HEK293 (cell line): ENCODE measurements at regions not wholly inside any gene's neighbourhood (a gene's known extent, or its start where the extent isn't known, plus 50 kb on each side); places are given as distances from the start of the nearest gene placed in this dataset.

Experiments used
- CTCF ChIA-PET: fragments of 350-600 bp; formaldehyde crosslinking; extraction: SDS; loops from one replicate; lab custom pipeline; 2021; ENCODE audit warnings: antibody characterized with exemption; lab: Yijun Ruan, JAX
- POLR2A ChIA-PET: fragments of 300-600 bp; formaldehyde crosslinking; extraction: SDS; loops from one replicate; lab custom pipeline; 2020; ENCODE audit warnings: antibody characterized with exemption, inconsistent platforms; lab: Yijun Ruan, JAX
- H3K27ac ChIP-seq: fragments of 200-500 bp; sonication (Bioruptor generic); 2 replicates; pipeline ENCODE4 v1.5.1; 2014; ENCODE audit warnings: low read depth, low read length, control low read depth, inconsistent platforms; ENCODE audit errors: extremely low read depth
- H3K36me3 ChIP-seq, 2 experiments: fragments of 200-500 bp in 1 of 2; sonication (Bioruptor generic) in 1 of 2; 1 replicate in 1 of 2; 2 replicates in 1 of 2; pipeline ENCODE4 v1.5.1; 2014 to 2017; ENCODE audit warnings: inconsistent platforms in 2 of 2, low read length in 2 of 2; ENCODE audit not compliant: control insufficient read depth in 2 of 2, insufficient read depth in 1 of 2
- H3K4me1 ChIP-seq: fragments of 200-500 bp; sonication (Bioruptor generic); 2 replicates; pipeline ENCODE4 v1.5.1; 2014; ENCODE audit warnings: mild to moderate bottlenecking, low read length, inconsistent platforms; ENCODE audit not compliant: control insufficient read depth, insufficient read depth
- H3K4me3 ChIP-seq: 2 replicates; pipeline ENCODE4 v1.5.1; 2011; ENCODE audit warnings: low read depth, mild to moderate bottlenecking, control low read depth, low read length, moderate library complexity
- H3K9me3 ChIP-seq: fragments of 200-500 bp; sonication (Bioruptor generic); 2 replicates; pipeline ENCODE4 v1.5.1; 2014; ENCODE audit warnings: low read depth, low read length, inconsistent platforms; ENCODE audit not compliant: control insufficient read depth, insufficient read depth
- HOXA7 ChIP-seq: sonication (generic); formaldehyde crosslinking; IDR thresholded peaks from 2 replicates; pipeline ENCODE4 v1.8.1; 2022; ENCODE audit warnings: missing genetic modification reagents, borderline replicate concordance
- KLF7 ChIP-seq: fragments of 450-650 bp; formaldehyde crosslinking; IDR thresholded peaks from 2 replicates; pipeline ENCODE4 v1.5.1; 2016; ENCODE audit warnings: missing biosample characterization, missing genetic modification characterization, borderline replicate concordance
- OSR2 ChIP-seq: fragments of 450-650 bp; formaldehyde crosslinking; IDR thresholded peaks from 2 replicates; pipeline ENCODE4 v1.5.1; 2016; ENCODE audit warnings: missing biosample characterization, missing genetic modification characterization
- PRDM10 ChIP-seq: fragments of 450-650 bp; formaldehyde crosslinking; IDR thresholded peaks from 2 replicates; pipeline ENCODE4 v1.5.1; 2016; ENCODE audit warnings: missing biosample characterization, missing genetic modification characterization
- SP3 ChIP-seq: fragments of 450-650 bp; formaldehyde crosslinking; IDR thresholded peaks from 2 replicates; pipeline ENCODE4 v1.5.1; 2016; ENCODE audit warnings: missing biosample characterization, missing genetic modification characterization
- SP7 ChIP-seq: fragments of 450-650 bp; formaldehyde crosslinking; IDR thresholded peaks from 2 replicates; pipeline ENCODE4 v1.5.1; 2016; ENCODE audit warnings: missing biosample characterization, missing genetic modification characterization
- ZBTB8A ChIP-seq: fragments of 450-650 bp; formaldehyde crosslinking; IDR thresholded peaks from 2 replicates; pipeline ENCODE4 v1.5.1; 2016; ENCODE audit warnings: missing biosample characterization, missing genetic modification characterization
- ZNF140 ChIP-seq: fragments of 450-650 bp; formaldehyde crosslinking; IDR thresholded peaks from 2 replicates; pipeline ENCODE4 v1.5.1; 2016; ENCODE audit warnings: missing biosample characterization, missing genetic modification characterization
- ZNF148 ChIP-seq: fragments of 450-650 bp; formaldehyde crosslinking; IDR thresholded peaks from 2 replicates; pipeline ENCODE4 v1.5.0; 2017; ENCODE audit warnings: missing biosample characterization, missing genetic modification characterization, borderline replicate concordance
- ZNF155 ChIP-seq: fragments of 450-650 bp; formaldehyde crosslinking; IDR thresholded peaks from 2 replicates; pipeline ENCODE4 v1.5.1; 2016; ENCODE audit warnings: missing biosample characterization, missing genetic modification characterization
- ZNF174 ChIP-seq: fragments of 450-650 bp; formaldehyde crosslinking; IDR thresholded peaks from 2 replicates; pipeline ENCODE4 v1.5.0; 2017; ENCODE audit warnings: missing biosample characterization, mild to moderate bottlenecking, missing genetic modification characterization
- ZNF2 ChIP-seq: fragments of 450-650 bp; formaldehyde crosslinking; IDR thresholded peaks from 2 replicates; pipeline ENCODE4 v1.5.1; 2016; ENCODE audit warnings: missing biosample characterization, missing genetic modification characterization
- ZNF221 ChIP-seq: fragments of 450-650 bp; formaldehyde crosslinking; IDR thresholded peaks from 2 replicates; pipeline ENCODE4 v1.5.1; 2017; ENCODE audit warnings: missing biosample characterization, missing genetic modification characterization, borderline replicate concordance
- ZNF24 ChIP-seq: fragments of 450-650 bp; formaldehyde crosslinking; IDR thresholded peaks from 2 replicates; pipeline ENCODE4 v1.5.1; 2016; ENCODE audit warnings: missing biosample characterization, missing genetic modification characterization
- ZNF248 ChIP-seq: fragments of 450-650 bp; formaldehyde crosslinking; IDR thresholded peaks from 2 replicates; pipeline ENCODE4 v1.5.1; 2017; ENCODE audit warnings: missing biosample characterization, missing genetic modification characterization
- ZNF266 ChIP-seq: fragments of 450-650 bp; formaldehyde crosslinking; IDR thresholded peaks from 2 replicates; pipeline ENCODE4 v1.5.1; 2016; ENCODE audit warnings: missing biosample characterization, missing genetic modification characterization, low read depth
- ZNF37A ChIP-seq: fragments of 450-650 bp; IDR thresholded peaks from 2 replicates; pipeline ENCODE4 v1.5.1; 2018; ENCODE audit warnings: missing biosample characterization, missing genetic modification characterization
- ZNF404 ChIP-seq: fragments of 450-650 bp; formaldehyde crosslinking; IDR thresholded peaks from 2 replicates; pipeline ENCODE4 v1.5.1; 2017; ENCODE audit warnings: missing biosample characterization, missing genetic modification characterization
- ZNF416 ChIP-seq: fragments of 450-650 bp; formaldehyde crosslinking; IDR thresholded peaks from 2 replicates; pipeline ENCODE4 v1.5.1; 2016; ENCODE audit warnings: missing biosample characterization, missing genetic modification characterization
- ZNF433 ChIP-seq: fragments of 450-650 bp; formaldehyde crosslinking; IDR thresholded peaks from 2 replicates; pipeline ENCODE4 v1.5.1; 2016; ENCODE audit warnings: missing biosample characterization, missing genetic modification characterization, low read depth
- ZNF48 ChIP-seq: fragments of 450-650 bp; formaldehyde crosslinking; IDR thresholded peaks from 2 replicates; pipeline ENCODE4 v1.5.1; 2016; ENCODE audit warnings: missing biosample characterization, missing genetic modification characterization
- ZNF514 ChIP-seq: fragments of 450-650 bp; formaldehyde crosslinking; IDR thresholded peaks from 2 replicates; pipeline ENCODE4 v1.5.1; 2016; ENCODE audit warnings: missing biosample characterization, missing genetic modification characterization
- ZNF580 ChIP-seq: fragments of 450-650 bp; formaldehyde crosslinking; IDR thresholded peaks from 2 replicates; pipeline ENCODE4 v1.5.1; 2016; ENCODE audit warnings: missing biosample characterization, missing genetic modification characterization
- ZNF660 ChIP-seq: fragments of 450-650 bp; IDR thresholded peaks from 2 replicates; pipeline ENCODE4 v1.5.1; 2018; ENCODE audit warnings: missing biosample characterization, mild to moderate bottlenecking, missing genetic modification characterization
- ZNF670 ChIP-seq: fragments of 450-650 bp; formaldehyde crosslinking; IDR thresholded peaks from 2 replicates; pipeline ENCODE4 v1.5.1; 2016; ENCODE audit warnings: missing biosample characterization, missing genetic modification characterization, low read depth
- ZNF707 ChIP-seq: fragments of 450-650 bp; formaldehyde crosslinking; IDR thresholded peaks from 2 replicates; pipeline ENCODE4 v1.5.1; 2016; ENCODE audit warnings: missing biosample characterization, missing genetic modification characterization
- ZNF785 ChIP-seq: fragments of 450-650 bp; formaldehyde crosslinking; IDR thresholded peaks from 2 replicates; pipeline ENCODE4 v1.5.1; 2016; ENCODE audit warnings: missing biosample characterization, missing genetic modification characterization
- ZNF792 ChIP-seq: fragments of 450-650 bp; formaldehyde crosslinking; IDR thresholded peaks from 2 replicates; pipeline ENCODE4 v1.5.1; 2016; ENCODE audit warnings: missing biosample characterization, missing genetic modification characterization

GRCh38 chr4:177177541-177178081, 132.1 kb upstream of the NEIL3 start:
- H3K4me3 ChIP-seq = no peak overlapping the region
- H3K36me3 ChIP-seq = no peaks in the 10 kb centered on the region
- POLR2A ChIA-PET = no interaction called here
- CTCF ChIA-PET = no interaction called here
- no peak overlapping the region for H3K27ac ChIP-seq
- TF ChIP-seq ZNF24 (tag by site-specific recombination) (no peak), SP7 (tag by site-specific recombination) (no peak), ZNF37A (tag by site-specific recombination) (no peak), HOXA7 (CRISPR knock-in tag) (no peak), ZNF580 (tag by site-specific recombination) (no peak), ZNF660 (tag by site-specific recombination) (no peak), ZNF248 (tag by site-specific recombination) (no peak), SP3 (no peak), ZNF2 (no peak), ZNF785 (tag by site-specific recombination) (no peak), ZBTB8A (tag by site-specific recombination) (no peak), ZNF514 (no peak), ZNF148 (no peak), ZNF266 (tag by site-specific recombination) (no peak), ZNF433 (tag by site-specific recombination) (no peak), ZNF670 (tag by site-specific recombination) (no peak), ZNF792 (tag by site-specific recombination) (no peak)
- TF ChIP-seq, all 188 proteins: peak for 0
- no peaks in the 10 kb centered on the region for H3K9me3 ChIP-seq
- no peaks in the 10 kb centered on the region for H3K4me1 ChIP-seq

GRCh38 chr4:177178246-177178645, 131.4 kb upstream of the NEIL3 start:
- Histone ChIP-seq H3K4me3 (no peak overlapping the region), H3K36me3 (no peaks in the 10 kb centered on the region), H3K27ac (no peak overlapping the region), H3K9me3 (no peaks in the 10 kb centered on the region), H3K4me1 (no peaks in the 10 kb centered on the region)
- ChIA-PET POLR2A (no interaction called here), CTCF (no interaction called here)
- TF ChIP-seq ZNF174 (tag by site-specific recombination) (no peak), ZNF785 (tag by site-specific recombination) (no peak), ZNF707 (tag by site-specific recombination) (no peak), ZNF155 (tag by site-specific recombination) (no peak), ZNF404 (no peak), KLF7 (tag by site-specific recombination) (no peak), ZNF416 (tag by site-specific recombination) (no peak), ZNF266 (tag by site-specific recombination) (no peak), ZNF48 (tag by site-specific recombination) (no peak), OSR2 (no peak), ZNF221 (tag by site-specific recombination) (no peak), PRDM10 (tag by site-specific recombination) (no peak), ZNF140 (tag by site-specific recombination) (no peak)
